Fibroblast of pulmonary artery (primary cell): ENCODE measurements at regions not wholly inside any gene's neighbourhood (a gene's known extent, or its start where the extent isn't known, plus 50 kb on each side); places are given as distances from the start of the nearest gene placed in this dataset.
"Not testable (repeated sequence)": the region's sequence is repeated elsewhere in the genome, so short reads cannot be mapped to it uniquely, and the experiment has no call there.

ENCODE experiments used
- DNase-seq: peaks from one replicate; pipeline ENCODE4 v3.0.0-alpha.2; 2010; ENCODE audit warnings: low read depth
- H3K4me3 ChIP-seq: replicated peaks from 2 replicates; pipeline ENCODE4 v1.5.1; 2011; ENCODE audit warnings: low read depth, mild to moderate bottlenecking, control low read depth, low read length, moderate library complexity
- TF ChIP-seq, protein P1 (sequence below): IDR thresholded peaks from 2 replicates; pipeline ENCODE4 v1.5.1; 2011; ENCODE audit warnings: mild to moderate bottlenecking, control low read depth, low read length, inconsistent platforms; ENCODE audit errors: missing control alignments

DNA sequence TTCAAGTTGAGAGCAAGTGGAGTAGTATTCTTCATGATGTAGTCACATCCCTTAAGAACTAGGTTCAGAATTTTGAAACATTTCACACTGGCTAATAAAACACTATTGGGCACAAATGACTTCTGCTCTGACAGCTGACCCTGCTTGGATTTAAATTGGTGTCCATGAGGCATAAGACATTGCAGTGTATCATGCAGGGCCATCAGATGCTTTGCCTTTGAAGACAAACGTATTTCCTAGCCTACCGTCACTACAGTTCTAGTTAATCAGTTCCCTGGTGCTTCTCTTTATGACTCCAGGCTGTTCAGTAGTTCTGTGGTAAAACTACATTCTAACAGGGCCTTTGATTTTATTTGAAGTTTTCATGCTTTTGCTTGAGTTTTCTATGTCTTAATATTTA lies 168.5 kb upstream of the ZNF804B start:
- no peak overlapping the region for H3K4me3 ChIP-seq
- no peak for DNase-seq
- TF ChIP-seq, protein P1, sequence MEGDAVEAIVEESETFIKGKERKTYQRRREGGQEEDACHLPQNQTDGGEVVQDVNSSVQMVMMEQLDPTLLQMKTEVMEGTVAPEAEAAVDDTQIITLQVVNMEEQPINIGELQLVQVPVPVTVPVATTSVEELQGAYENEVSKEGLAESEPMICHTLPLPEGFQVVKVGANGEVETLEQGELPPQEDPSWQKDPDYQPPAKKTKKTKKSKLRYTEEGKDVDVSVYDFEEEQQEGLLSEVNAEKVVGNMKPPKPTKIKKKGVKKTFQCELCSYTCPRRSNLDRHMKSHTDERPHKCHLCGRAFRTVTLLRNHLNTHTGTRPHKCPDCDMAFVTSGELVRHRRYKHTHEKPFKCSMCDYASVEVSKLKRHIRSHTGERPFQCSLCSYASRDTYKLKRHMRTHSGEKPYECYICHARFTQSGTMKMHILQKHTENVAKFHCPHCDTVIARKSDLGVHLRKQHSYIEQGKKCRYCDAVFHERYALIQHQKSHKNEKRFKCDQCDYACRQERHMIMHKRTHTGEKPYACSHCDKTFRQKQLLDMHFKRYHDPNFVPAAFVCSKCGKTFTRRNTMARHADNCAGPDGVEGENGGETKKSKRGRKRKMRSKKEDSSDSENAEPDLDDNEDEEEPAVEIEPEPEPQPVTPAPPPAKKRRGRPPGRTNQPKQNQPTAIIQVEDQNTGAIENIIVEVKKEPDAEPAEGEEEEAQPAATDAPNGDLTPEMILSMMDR: no peak

DNA sequence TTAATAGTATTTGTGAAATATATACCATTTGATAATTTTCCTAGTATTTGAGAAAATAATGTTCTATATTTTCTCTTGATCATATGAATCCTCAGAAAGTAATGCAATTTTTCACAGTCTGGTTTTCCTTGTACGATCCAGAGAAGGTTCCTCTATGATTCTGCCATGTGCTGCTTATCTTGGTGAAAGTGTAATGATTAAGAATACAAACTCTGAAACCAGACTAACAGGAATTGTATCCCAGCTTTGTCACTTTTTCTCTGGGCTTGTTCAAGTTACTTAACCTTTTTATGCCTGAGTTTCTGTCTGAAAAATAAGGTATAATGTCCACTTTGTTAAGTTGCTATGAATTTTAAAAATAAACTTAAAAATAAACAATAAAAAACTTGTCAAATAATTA lies 169.6 kb upstream of the ZNF804B start:
- DNase-seq: no peak
- TF ChIP-seq, protein P1: no peak

DNA sequence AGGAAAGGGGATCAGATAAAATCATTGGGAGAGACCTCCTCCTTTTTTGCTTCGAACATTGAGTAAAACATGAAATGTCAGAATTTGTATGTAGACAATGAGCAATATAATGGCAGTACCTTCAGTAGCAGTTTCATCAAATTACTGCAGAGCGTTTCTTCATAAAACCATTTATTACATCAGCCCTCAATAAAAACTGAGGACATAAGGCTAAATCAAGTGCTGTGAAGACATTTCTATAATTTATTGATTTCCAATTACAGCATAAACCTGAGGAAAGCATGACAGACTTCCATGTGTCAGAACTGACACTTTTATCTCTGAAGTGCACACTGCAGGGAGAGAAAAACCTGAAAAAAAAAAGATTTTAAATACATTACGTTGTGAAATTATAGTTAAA lies 172.6 kb upstream of the ZNF804B start:
- no peak for DNase-seq
- H3K4me3 ChIP-seq: no peak overlapping the region
- TF ChIP-seq, protein P1: no peak

More for the DNA sequence above, 169.6 kb upstream of the ZNF804B start:
- no peak overlapping the region for H3K4me3 ChIP-seq

DNA sequence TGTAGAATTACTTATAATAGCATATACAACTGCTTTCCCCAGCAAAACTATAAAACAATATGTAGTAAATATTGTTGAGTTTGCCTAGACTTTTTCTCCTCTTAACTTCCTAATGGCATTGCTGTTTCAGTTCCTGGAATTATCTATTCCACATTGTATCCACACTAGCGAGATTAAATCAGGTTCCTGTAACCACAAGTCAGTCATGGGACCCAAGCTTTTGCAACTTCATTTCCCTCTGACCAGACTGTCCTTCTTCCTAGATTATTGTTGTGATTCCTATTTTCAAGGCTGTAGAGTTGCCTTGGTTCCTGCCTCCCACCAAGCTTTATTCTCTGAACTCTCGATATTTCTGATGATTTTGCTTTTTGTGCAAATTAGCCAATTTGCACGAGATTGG lies 173.3 kb upstream of the ZNF804B start:
- TF ChIP-seq, protein P1: no peak
- DNase-seq: no peak
- H3K4me3 ChIP-seq: no peak overlapping the region

DNA sequence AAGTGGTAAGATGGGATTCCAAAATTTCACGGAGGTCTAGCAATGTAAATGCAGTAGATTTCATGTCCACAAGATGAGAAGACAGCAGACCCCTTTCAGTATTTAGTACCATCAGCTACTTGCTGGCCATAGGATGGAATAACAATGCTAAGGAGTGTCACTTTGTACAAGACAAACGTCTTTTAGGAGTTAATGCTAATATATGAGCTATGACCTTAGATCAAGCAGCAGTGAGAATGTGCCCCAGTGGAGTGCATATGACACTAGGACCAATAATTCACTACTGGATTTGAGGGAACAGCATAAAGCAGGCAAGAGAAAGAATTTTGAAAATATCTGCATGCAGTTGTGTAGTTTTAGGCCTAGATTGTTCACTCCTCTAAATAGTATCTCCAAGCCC lies 182.8 kb upstream of the ZNF804B start:
- DNase-seq: no peak
- TF ChIP-seq, protein P1: no peak
- H3K4me3 ChIP-seq: no peak overlapping the region

DNA sequence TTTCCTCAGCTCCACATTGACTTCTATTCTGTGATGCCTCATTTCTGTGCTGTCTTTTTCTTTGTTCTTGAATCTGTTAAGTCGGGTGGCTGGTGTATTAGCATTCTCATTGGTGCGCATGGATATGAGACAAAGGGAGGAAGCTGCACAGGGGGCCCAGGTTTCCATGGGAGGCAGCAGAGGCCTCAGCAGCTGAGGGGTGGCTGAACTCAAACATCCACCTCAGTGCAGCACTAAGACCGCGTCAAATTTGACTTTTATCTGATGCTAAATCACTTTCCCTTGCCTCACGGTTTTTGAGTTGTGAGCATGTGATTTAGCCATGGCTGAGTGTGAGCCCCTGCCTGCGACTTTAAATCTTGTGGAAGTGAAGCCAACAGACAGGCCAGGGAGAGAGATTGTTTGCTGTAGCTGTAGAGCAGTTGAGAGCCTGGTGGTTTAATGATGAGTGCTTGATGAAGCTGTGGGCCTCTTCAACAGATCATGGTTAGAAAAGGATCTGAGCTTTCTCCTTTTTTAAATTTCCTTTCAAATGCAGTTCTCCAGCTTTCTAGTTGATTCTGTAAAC lies 193.3 kb upstream of the ZNF804B start:
- TF ChIP-seq, protein P1: no peak
- H3K4me3 ChIP-seq: no peak overlapping the region
- no peak for DNase-seq

DNA sequence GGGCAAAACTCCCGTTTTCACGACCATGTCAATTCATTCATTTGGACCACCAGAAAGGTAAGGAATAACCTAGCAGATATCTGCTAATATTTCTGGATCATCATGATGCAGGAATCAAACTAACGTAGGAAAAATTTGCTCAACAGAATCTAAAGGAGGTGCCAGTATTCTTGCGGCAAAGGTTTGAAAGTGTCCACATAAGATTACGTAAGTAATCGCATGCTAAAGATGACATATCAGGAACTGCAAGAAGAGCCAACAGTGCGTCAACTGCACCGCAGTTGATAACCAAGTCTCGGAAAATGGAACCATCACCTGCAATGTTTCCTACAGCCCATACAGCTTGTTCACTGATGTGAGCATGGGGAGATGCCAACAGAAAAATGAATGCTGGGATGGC lies 194.1 kb upstream of the ZNF804B start:
- no peak for DNase-seq
- H3K4me3 ChIP-seq: no peak overlapping the region
- TF ChIP-seq, protein P1: no peak

DNA sequence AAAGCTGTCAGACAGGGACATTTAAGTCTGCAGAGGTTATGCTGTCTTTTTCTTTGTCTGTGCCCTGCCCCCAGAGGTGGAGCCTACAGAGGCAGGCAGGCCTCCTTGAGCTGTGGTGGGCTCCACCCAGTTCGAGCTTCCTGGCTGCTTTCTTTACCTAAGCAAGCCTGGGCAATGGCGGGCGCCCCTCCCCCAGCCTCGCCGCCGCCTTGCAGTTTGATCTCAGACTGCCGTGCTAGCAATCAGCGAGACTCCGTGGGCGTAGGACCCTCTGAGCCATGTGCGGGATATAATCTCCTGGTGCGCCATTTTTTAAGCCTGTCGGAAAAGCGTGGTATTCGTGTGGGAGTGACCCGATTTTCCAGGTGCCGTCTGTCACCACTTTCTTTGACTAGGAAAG lies 203.1 kb upstream of the ZNF804B start:
- DNase-seq, H3K4me3 ChIP-seq: not testable (repeated sequence)

DNA sequence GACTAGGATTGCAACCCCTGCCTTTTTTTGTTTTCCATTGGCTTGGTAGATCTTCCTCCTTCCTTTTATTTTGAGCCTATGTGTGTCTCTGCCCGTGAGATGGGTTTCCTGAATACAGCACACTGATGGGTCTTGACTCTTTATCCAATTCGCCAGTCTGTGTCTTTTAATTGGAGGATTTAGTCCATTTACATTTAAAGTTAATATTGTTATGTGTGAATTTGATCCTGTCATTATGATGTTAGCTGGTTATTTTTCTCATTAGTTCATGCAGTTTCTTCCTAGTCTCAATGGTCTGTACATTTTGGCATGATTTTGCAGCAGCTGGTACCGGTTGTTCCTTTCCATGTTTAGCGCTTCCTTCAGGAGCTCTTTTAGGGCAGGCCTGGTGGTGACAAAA lies 204.7 kb upstream of the ZNF804B start:
- not testable (repeated sequence) for H3K4me3 ChIP-seq, DNase-seq
